ENCODE measurements at regions not wholly inside any gene's neighbourhood (a gene's known extent, or its start where the extent isn't known, plus 50 kb on each side); places are given as distances from the start of the nearest gene placed in this dataset.

DNA sequence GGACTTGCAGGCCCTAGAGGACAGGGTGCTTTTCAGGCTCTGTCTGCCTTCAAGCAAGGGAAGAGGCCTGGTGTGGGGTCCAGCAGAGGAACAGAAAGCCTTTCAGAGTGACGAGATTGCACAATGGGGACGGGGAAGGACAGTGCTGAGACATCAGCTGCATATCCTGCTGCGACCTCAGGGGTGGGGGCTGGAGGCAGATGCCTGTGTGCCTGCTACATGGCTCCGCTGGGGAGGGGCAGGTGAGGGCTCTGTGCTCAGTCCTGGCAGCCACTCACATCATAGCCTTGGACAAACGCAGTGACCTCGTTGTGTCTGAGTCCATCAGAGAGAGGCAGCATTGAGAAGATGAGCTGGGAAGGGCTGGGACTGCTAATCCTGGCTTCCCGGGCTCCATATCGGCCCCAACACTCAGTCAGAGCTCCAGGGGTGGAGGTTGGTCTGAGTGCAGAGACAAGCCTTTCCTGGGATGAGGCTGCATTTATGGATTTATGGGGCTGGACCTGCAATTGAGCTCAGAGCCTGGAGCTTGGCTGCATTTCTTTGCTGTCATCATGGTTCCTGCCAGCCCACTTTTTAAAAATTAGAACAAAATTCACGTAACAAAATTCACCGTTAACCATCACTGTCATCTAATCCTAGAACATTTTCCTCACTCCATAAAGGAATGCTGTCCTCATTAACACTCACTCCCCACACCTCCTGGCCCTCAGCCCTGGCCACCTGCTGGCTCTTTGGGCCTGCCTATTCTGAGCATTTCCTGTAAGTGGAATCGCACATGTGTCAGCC, 196.9 kb upstream of the SLC24A3 start:
- no peaks in the 10 kb centered on the region for H3K9me3 ChIP-seq (ENCODE audit: severe bottlenecking)
- DNase-seq (ENCODE audit: low spot score) = no peak

DNA sequence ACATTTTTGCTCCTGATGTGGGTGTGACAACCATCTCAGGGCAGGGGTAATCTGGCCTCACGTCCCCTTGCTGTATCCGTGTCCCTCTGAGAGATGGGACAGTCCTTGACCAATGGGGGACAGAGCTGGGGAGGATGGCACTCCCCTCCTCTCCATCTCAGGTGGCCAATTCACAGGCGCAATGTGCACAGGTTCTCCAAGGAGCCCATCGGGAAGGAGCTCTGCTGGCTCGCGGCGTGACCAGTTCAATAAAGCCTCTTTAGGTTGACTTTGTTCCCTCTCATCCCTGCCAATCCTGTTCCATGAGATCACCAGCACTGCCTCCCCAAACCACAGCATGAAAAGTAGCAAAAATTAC, 196.3 kb upstream of the SLC24A3 start:
- TF ChIP-seq, protein P1, sequence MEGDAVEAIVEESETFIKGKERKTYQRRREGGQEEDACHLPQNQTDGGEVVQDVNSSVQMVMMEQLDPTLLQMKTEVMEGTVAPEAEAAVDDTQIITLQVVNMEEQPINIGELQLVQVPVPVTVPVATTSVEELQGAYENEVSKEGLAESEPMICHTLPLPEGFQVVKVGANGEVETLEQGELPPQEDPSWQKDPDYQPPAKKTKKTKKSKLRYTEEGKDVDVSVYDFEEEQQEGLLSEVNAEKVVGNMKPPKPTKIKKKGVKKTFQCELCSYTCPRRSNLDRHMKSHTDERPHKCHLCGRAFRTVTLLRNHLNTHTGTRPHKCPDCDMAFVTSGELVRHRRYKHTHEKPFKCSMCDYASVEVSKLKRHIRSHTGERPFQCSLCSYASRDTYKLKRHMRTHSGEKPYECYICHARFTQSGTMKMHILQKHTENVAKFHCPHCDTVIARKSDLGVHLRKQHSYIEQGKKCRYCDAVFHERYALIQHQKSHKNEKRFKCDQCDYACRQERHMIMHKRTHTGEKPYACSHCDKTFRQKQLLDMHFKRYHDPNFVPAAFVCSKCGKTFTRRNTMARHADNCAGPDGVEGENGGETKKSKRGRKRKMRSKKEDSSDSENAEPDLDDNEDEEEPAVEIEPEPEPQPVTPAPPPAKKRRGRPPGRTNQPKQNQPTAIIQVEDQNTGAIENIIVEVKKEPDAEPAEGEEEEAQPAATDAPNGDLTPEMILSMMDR (IDR thresholded peaks at IDR 0.05; ENCODE audit: poor library complexity, severe bottlenecking) = no peak
- ATAC-seq (ENCODE audit: low read depth) = no peak
- Histone ChIP-seq H3K27ac (ENCODE audit: poor library complexity, severe bottlenecking) (no peak overlapping the region), H3K4me1 (ENCODE audit: insufficient read depth, poor library complexity, severe bottlenecking) (no peaks in the 10 kb centered on the region), H3K4me3 (ENCODE audit: severe bottlenecking) (no peak overlapping the region), H3K36me3 (ENCODE audit: low read depth) (no peaks in the 10 kb centered on the region), H3K9me3 (ENCODE audit: severe bottlenecking) (no peaks in the 10 kb centered on the region), H3K27me3 (ENCODE audit: insufficient read depth, poor library complexity, severe bottlenecking) (no peaks in the 10 kb centered on the region)
- no peak for DNase-seq (ENCODE audit: low spot score)

More for the DNA sequence above, 196.9 kb upstream of the SLC24A3 start:
- H3K27ac ChIP-seq (ENCODE audit: poor library complexity, severe bottlenecking) = no peak overlapping the region
- no peak for ATAC-seq (ENCODE audit: low read depth)
- no peaks in the 10 kb centered on the region for H3K27me3 ChIP-seq (ENCODE audit: insufficient read depth, poor library complexity, severe bottlenecking)
- H3K4me3 ChIP-seq (ENCODE audit: severe bottlenecking) = no peak overlapping the region
- no peaks in the 10 kb centered on the region for H3K36me3 ChIP-seq (ENCODE audit: low read depth)
- no peaks in the 10 kb centered on the region for H3K4me1 ChIP-seq (ENCODE audit: insufficient read depth, poor library complexity, severe bottlenecking)
- TF ChIP-seq, protein P1 (IDR thresholded peaks at IDR 0.05; ENCODE audit: poor library complexity, severe bottlenecking) = no peak

DNA sequence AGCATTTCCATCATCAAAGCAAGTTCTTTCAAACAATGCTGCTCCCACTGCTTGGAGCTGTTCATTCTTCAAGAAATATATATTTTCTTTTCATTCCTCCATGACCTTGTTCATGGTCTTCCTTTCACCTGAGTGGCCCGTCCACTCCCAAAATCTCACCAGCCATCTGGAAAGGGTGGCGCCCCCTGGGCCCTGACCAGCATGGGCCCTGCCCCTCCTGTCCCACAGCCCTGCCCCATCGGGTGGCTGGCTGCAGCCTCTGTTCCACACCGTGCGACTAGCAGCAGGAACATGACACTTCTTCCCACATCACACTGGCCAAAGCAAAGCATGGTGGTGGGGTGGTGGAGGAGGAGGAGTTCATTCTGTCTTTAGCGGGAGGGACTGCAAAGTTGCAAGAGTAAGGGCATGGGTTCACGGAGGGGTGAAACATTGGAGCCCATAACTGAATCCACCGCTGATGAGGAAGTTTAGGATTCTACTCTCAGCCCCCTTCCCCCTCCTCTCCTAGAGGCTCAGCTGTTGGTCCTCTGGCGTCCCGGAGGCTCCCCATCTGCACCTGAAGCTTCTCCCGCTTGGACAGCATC, 195.2 kb upstream of the SLC24A3 start:
- Histone ChIP-seq H3K27ac (ENCODE audit: poor library complexity, severe bottlenecking) (no peak overlapping the region), H3K9me3 (ENCODE audit: severe bottlenecking) (no peaks in the 10 kb centered on the region), H3K27me3 (ENCODE audit: insufficient read depth, poor library complexity, severe bottlenecking) (no peaks in the 10 kb centered on the region), H3K4me1 (ENCODE audit: insufficient read depth, poor library complexity, severe bottlenecking) (no peaks in the 10 kb centered on the region), H3K36me3 (ENCODE audit: low read depth) (no peaks in the 10 kb centered on the region), H3K4me3 (ENCODE audit: severe bottlenecking) (no peak overlapping the region)
- ATAC-seq (ENCODE audit: low read depth) = no peak
- DNase-seq (ENCODE audit: low spot score) = no peak
- TF ChIP-seq, protein P1 (IDR thresholded peaks at IDR 0.05; ENCODE audit: poor library complexity, severe bottlenecking) = no peak

DNA sequence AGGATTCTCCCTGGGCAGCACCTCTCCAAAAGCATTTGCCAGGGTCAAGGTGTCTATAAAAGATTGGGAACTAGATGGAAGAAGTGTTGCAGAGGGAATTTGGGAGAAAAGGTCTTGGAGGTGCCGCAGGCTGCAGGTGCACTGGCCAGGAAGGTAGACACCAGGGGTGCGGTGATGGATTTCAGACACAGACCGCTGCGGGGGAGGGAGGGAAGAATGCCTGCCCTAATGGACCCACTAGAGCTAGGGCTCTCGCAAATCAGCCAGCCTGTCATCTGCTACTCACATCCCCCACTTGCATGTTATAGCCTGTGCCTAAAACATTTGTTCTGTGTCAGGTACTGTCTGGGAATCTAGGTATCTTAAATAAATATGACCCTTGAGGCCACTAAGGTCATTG, 193.6 kb upstream of the SLC24A3 start:
- no peaks in the 10 kb centered on the region for H3K36me3 ChIP-seq (ENCODE audit: low read depth)
- no peaks in the 10 kb centered on the region for H3K4me1 ChIP-seq (ENCODE audit: insufficient read depth, poor library complexity, severe bottlenecking)
- H3K27ac ChIP-seq (ENCODE audit: poor library complexity, severe bottlenecking) = no peak overlapping the region
- ATAC-seq (ENCODE audit: low read depth) (no peak), DNase-seq (ENCODE audit: low spot score) (no peak)
- no peaks in the 10 kb centered on the region for H3K9me3 ChIP-seq (ENCODE audit: severe bottlenecking)
- H3K27me3 ChIP-seq (ENCODE audit: insufficient read depth, poor library complexity, severe bottlenecking) = no peaks in the 10 kb centered on the region
- TF ChIP-seq, protein P1 (IDR thresholded peaks at IDR 0.05; ENCODE audit: poor library complexity, severe bottlenecking) = no peak
- H3K4me3 ChIP-seq (ENCODE audit: severe bottlenecking) = no peak overlapping the region
